Hepatocyte (in vitro differentiated cells): ENCODE measurements at regions not wholly inside any gene's neighbourhood (a gene's known extent, or its start where the extent isn't known, plus 50 kb on each side); places are given as distances from the start of the nearest gene placed in this dataset.

ENCODE experiments used
- CTCF ChIP-seq: fragments of 200-600 bp; sonication (generic); IDR thresholded peaks from 2 replicates; pipeline ENCODE4 v1.5.1; 2016; ENCODE audit warnings: antibody characterized with exemption, mild to moderate bottlenecking; ENCODE audit not compliant: poor library complexity
- EZH2 ChIP-seq: fragments of 200-600 bp; sonication (generic); IDR thresholded peaks from 2 replicates; pipeline ENCODE4 v1.6.1; 2016; ENCODE audit warnings: antibody characterized with exemption, mild to moderate bottlenecking, borderline replicate concordance
- EZH2phosphoT487 ChIP-seq: fragments of 200-600 bp; sonication (generic); IDR thresholded peaks from one replicate; pipeline ENCODE4 v1.6.1; 2018; ENCODE audit warnings: antibody characterized with exemption, mild to moderate bottlenecking, low read depth, moderate library complexity; ENCODE audit not compliant: unreplicated experiment, severe bottlenecking

- TF ChIP-seq CTCF (no peak), EZH2 (no peak), EZH2phosphoT487 (no peak)
These were observed 288.3 kb upstream of the GALNTL6 start for GRCh38 chr4:171524903-171525302.
